ENCODE measurements at regions not wholly inside any gene's neighbourhood (a gene's known extent, or its start where the extent isn't known, plus 50 kb on each side); places are given as distances from the start of the nearest gene placed in this dataset.

DNA sequence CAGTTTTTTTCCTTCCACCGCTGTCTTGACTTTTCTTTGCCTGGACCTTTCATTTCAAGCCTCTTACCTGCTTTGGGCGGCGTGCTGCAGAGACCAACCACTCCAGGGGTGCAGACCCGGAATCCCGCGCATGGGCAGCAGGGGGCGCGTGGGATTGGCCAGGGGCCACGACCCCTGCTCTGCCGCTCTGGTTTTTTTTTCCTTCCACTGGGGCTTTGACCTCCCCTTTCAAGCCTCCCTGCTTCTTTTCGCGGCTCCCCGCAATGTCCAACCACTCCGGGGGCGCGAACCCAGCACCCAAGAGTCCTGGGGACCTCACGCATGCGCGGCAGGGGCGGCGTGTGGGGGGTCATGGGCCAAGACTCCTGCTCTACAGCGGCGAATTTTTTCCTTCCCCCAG is 325.1 kb downstream of the ALG10 start:
- DNase-seq = no peak

- no peak for DNase-seq
Measured at GRCh38 chr12:34348064-34348463, 325.8 kb downstream of the ALG10 start.

DNA sequence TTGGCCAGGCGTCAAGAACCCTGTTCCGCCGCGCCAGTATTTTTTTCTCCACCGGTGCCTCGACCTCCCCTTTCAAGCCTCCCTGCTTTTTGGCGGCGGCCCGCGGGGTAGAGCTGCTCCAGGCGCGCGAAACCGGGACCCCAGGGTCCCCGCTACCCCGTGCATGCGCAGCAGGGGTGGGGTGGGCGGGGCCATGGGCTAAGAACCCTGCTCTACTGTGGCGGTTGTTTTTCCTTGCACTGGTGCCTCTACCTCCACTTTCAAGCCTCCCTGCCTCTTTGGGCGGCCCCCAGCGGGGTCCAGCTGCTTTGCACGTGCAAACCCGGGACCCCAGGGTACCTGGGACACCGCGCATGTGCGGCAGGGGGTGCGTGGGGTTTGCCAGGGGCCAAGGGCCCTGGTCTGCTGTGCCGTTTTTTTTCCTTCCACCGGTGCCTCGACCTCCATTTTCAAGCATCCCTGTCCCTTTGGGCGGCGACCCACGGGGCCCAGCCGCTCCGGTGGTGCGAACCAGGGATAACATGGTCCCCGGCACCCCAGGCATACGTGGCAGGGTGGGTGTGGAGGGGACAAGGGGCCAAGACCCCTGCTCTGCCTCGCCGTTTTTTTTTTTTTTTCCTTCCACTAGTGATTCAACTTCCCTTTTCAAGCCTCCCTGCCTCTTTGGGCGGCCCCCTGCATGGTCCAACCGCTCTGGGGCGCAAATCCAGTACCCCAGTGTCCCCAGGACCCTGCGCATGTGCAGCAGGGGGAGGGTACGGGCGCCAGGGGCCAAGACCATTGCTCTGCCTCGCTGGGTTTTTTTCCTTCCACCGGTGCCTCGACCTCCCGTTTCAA is 326.8 kb downstream of the ALG10 start:
- no peak for DNase-seq

DNA sequence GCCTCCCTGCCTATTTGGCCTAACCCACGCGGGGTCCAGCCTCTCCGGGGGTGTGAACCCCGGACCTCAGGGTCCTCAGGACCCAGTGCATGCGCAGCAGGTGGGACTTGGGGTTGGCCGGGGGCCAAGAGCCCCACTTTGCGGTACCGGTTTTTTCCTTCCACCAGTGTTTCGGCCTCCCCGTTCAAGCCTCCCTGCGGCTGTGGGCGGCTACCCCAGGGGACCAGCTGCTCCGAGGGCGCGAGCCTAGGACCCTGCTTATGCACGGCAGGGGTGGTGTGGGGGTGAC is 327.3 kb downstream of the ALG10 start:
- DNase-seq = no peak

GRCh38 chr12:34350092-34351041 is 328.1 kb downstream of the ALG10 start:
- DNase-seq = no peak

DNA sequence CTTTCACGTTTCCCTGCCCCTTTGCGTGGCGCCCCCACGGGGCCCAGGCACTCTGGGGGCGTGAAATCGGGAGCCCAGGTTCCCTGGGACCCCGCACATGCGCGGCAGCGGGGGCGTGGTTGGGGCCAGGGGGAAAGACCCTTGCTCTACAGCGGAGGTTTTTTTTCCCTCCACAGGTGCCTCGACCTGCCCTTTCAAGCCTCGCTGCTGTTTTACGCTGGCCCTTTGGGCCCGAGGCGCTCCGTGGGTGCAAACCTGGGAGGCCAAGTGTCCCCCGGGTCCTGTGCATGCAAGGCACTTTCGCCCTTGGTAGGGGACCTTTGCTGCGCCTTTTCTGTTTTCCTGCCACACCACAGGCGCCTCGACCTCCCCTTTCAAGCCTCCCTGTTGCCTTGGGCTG is 329.8 kb downstream of the ALG10 start:
- DNase-seq = no peak

DNA sequence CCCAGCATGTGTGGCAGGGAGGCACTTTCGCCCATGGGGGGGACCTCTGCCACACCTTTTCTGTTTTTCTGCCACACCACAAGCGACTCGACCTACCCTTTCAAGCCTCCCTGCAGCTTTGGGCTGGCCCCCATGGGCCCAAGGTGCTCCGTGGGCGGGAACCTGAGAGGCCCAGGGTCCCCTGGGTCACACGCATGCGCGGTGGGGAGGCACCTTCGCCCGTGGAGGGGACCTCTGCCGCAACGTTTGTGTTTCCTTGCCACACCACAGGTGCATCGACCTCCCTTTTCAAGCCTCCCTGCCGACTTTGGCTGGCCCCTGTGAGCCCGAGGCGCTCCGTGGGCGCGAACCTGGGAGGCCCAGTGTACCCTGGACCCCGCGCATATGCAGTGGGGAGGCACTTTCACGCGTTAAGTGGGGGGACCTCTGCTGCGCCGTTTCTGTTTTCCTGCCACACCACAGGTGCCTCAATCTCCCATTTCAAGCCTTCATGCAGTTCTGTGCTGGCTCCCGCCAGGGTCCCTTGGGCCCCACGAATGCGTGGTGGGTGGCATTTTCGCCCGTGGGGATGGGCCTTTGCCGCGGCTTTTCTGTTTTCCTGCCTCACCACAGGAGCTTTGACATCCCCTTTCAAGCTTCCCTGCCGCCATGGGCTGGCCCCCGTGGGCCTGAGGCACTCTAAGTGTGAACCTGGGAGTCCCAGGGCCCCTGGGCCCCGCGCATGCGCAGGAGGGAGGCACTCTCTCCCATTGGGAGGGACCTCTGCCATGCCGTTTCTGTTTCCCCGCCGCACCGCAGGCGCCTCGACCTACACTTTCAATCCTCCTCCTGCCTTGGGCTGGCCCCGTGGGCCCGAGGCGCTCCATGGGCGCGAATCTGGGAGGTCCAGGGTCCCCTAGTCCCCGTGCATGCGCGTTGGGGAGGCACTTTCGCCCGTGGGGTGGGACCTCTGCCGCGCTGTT is 332.2 kb downstream of the ALG10 start:
- DNase-seq = no peak

DNA sequence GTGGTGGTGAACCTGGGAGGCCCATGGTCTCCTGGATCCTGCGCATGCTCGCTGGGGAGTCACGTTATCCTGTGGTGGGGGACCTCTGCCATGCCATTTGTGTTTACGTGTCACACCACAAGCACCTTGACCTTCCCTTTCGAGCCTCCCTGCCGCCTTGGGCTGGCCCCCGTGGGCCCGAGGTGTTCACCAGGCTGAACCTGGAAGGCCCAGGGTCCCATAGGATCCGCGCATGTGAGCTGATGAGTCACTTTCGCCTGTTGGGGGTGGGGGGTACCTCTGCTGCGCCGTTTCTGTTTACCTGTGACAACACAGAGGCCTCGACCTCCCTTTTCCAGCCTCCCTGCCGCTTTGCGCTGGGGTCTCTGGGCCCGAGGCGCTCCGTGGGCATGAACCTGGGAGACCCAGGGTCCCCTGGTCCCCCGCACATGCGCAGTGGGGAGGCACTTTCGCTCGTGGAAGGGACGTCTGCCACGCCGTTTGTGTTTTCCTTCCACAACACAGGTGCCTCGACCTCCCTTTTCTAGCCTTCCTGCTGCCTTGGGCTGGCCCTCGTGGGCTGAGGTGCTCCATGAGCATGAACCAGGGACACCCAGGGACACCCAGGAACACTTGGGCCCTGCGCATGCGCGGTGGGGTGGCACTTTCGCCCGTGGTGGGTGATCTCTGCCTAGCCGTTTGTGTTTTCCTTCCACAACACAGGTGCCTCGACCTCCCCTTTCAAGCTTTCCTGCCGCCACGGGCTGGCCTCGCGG is 334.1 kb downstream of the ALG10 start:
- DNase-seq = no peak

DNA sequence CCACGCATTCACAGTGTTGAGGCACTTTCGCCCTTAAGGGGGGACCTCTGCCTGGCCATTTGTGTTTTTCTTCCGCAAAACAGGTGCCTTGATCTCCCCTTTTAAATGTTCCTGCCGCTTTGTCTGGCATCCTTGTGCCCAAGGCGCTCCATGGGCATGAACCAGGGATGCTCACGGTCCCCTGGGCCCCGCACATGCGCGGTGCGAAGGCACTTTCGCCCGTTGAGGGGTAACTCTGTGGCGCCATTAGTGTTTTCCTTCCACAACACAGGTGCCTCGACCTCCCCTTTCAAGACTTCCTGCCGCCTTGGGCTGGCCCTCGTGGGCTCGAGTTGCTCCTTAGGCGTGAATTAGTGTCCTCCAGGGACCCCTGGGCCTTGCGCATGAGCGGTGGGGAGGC is 335.5 kb downstream of the ALG10 start:
- no peak for DNase-seq

DNA sequence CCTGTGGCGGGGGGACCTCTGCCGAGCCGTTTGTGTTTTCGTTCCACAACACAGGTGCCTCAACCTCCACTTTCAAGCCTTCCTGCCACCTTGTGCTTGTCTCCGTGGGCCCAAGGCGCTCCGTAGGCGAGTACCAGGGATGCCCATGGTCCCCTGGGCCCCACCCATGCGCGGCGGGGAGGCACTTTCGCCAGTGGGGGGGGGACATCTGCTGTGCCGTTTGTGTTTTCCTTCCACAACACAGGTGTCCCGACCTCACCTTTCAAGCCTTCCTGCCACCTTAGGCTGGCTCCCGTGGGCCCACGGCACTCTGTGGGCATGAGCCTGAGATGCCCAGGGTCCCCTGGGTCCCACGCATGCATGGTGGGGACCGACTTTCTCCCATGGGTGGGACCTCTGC is 335.9 kb downstream of the ALG10 start:
- no peak for DNase-seq

DNA sequence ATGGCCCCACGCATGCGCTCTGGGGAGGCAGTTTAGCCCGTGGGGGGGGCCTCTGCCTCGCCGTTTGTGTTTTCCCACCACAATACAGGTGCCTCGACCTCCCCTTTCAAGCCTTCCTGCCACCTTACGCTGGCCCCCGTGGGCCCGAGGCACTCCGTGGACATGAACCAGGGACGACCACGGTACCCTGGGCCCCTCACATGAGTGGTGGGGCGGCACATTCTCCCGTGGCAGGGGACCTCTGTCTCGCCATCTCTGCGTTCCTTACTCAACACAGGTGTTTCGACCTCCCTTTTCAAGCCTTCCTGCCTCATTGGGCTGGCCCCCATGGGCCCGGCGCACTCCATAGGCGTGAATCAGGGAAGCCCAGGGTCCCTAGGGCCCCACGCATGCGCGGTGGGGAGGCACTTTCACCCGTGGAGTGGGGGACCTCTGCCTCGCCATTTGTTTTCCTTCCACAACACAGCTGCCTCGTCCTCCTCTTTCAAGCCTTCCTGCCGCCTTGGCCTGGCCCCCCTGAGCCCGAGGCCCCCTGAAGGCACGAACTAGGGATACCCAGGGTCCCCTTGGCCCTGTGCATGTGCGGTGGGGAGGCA is 339.5 kb downstream of the ALG10 start:
- no peak for DNase-seq

GRCh38 chr12:34363050-34363673 is 340.9 kb downstream of the ALG10 start:
- DNase-seq = no peak

DNA sequence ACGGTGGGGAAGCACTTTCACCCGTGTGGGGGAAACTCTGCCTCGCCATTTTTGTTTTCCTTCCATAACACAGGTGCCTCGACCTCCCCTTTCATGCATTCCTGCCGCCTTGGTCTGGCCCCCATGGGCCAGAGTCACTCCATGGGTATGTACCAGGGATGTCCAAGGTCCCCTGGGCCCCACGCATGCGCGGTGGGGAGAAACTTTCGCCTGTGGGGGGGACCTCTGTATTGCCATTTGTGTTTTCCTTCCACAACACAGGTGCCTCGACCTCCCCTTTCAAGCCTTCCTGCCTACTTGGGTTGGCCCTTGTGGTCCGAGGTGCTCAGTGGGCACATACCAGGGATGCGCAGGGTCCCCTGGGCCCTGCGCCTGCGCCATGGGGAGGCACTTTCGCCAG is 345.8 kb downstream of the ALG10 start:
- DNase-seq = no peak

GRCh38 chr12:34371050-34371449 is 348.8 kb downstream of the ALG10 start:
- DNase-seq = no peak

DNA sequence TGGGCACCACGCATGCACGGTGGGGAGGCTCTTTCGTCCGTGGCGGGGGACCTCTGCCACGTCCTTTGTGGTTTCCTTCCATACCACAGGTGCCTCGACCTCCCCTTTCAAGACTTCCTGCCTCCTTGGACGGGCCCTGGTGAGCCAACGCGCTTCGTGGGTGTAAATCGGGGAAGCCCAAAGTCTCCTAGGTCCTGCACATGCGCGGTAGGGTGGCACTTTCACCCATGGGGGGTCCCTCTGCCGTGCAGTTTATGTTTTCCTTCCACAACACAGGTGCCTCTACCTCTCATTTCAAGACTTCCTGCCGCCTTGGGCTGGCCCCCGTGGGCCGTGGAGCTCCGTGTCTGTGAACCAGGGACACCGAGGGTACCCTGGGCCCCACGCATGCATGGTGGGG is 349.7 kb downstream of the ALG10 start:
- DNase-seq = no peak

GRCh38 chr12:34373926-34374325 is 351.6 kb downstream of the ALG10 start:
- DNase-seq = no peak

DNA sequence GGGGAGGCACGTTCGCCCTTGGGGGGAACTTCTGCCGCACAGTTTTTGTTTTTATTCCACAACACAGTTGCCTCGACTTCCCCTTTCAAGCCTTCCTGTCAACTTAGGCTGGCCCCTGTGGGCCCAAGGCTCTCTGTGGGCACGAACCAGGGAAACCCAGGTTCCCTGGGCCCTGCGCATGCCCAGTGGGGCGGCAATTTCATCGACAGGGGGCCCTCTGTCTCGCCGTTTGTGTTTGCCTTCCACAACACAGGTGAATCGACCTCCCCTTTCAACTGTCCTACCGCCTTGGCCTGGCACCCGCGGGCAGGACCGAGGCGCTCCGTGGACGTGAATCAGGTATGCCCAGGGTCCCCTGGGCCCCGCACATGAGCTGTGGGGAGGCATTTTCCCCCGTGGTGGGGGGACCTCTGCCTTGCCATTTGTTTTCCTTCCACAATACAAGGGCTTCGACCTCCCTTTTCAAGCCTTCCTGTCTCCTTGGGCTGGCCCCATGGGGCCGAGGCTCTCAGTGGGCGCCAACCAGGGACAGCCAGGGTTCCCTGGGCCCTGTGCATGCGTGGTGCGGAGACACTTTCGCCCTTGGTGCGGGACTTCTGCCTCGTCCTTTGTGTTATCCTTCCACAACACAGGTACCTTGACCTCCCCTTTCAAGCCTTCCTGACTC is 354.0 kb downstream of the ALG10 start:
- DNase-seq = no peak

GRCh38 chr12:34377243-34378035 is 355.1 kb downstream of the ALG10 start:
- DNase-seq = no peak

DNA sequence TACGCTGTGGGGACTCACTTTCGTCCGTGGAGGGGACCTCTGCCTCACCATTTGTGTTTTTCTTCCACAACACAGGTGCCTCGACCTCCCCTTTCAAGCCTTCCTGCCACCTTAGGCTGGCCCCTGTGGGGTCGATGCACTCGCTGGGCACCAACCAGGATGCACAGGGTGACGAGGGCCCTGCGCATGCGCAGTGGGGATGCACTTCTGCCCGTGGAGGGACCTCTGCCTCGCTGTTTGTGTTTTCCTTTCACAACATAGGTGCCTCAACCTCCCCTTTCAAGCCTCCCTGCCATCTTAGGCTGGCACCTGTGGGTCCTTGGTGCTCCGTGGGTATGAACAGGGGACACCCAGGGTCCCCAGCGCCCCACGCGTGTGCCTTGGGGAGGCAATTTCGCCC is 356.8 kb downstream of the ALG10 start:
- no peak for DNase-seq

DNA sequence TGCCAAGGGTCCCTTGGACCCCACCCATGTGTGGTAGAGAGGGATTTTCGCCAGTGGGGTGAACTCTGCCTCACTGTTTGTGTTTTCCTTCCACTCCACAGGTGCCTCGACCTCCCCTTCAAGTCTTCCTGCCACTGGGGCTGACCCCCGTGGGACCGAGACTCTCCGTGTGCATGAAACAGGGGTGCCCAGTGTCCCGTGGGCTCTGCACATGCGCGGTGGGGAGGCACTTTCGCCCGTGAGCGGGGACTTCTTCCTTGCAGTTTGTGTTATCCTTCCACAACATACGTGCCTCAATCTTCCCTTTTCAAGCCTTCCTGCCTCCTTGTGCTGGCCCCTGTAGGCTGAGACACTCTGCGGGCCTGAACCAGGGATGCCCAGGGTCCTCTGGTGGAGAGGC is 362.4 kb downstream of the ALG10 start:
- no peak for DNase-seq

Data from NCI-H446 (cell line).